Stimulated activated CD4-positive, alpha-beta T cell treated with anti-CD3 and anti-CD28 coated beads, Interleukin-12 subunit alpha, Interleukin-12 subunit beta, amount 100 ng/mL, for 4 hours (primary cell): ENCODE measurements at regions not wholly inside any gene's neighbourhood (a gene's known extent, or its start where the extent isn't known, plus 50 kb on each side); places are given as distances from the start of the nearest gene placed in this dataset.
"Not testable (repeated sequence)": the region's sequence is repeated elsewhere in the genome, so short reads cannot be mapped to it uniquely, and the experiment has no call there.

Experiments
- DNase-seq: peaks from one replicate; pipeline ENCODE4 v3.0.0-alpha.2; 2020

DNA sequence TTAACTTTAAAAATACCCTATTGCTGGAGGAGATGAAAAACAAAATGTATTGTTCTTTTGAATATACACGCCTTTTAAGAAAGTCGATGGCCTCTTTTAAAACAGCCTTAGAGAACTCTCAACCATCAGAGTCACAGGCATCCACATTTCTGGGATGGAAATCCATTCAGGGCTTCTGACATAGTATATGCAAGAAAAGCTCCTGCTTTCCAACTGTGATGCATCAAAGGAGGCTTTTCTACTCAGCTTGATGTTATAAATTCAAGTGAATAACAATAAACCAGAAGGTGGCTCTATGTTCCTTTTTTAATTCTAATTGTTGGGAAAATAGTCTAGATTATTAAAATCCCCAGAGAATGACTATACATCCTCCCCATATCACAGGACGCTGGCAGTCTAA lies 398.8 kb upstream of the CXADR start:
- no peak for DNase-seq

DNA sequence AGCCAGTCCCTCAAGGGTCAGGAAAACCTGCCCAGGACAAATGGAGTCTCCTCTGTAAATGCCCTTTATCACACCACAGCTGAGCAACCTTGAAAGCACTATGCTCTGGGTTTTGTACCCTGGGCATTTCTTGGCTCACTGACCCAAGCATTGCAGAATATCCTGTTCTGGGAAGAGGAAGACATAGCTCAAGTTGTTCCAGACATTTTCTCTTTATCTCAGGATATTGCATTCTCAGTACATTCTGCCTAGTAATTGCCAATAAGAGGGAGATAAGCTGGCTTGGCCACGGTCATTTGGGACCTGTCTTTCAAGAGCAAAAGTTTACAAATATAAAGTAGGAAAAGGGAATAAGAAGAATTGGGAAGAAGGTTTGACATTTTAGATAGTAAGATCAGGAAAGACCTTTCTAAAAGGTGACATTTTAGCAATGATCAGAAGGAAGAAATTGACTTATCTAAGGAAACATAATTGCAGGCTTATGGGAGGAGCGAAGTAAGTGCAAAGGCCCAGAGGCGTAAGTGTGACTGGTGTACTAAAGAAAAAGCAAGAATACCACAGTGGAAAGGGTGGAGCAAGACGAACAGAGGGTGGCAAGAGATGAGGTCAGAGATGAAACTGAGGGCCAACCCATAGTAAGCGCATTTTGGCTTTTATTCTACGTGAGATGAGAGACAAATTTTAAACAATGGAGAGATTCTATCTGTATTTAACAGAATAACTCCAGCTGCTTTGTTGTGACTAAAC lies 394.0 kb upstream of the CXADR start:
- DNase-seq, result no peak

DNA sequence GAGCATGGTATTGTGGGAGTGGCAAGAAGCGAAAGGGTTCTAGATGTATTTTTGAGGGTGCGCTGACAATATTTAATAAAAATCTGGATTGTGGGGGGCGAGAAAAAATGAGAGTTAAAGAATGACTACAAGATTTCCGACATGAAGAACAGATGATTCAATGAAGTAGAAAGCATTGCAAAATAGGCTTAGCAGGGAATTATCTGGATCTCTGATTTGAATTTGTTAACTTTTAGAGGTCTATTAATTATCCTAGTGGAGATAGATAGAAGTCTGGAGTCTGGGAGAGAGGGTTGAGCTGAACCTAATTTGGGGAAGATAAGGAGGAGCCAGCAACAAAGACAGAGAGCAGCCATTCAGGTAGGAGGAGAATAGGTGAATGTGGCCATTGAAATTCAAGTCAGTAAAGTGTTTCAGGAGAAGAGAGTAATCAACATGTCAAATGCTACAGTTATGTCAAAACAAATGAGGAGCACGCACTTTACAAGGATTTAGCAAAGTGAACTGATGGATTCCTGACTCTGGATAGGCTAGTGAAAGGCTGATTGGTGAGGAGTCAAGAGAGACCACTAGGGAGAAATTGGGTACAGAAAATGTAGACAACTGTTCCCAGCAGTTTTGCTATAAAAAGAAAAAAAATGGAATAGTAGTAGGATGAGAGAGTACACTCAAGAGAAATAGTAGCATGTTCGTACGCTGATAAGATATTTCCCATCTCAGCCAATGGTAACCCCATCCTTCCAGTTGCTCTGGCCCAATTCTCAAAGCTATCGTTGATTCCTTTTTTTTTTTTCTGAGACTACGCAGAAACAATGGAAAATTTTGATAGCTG lies 393.2 kb upstream of the CXADR start:
- DNase-seq, result no peak

DNA sequence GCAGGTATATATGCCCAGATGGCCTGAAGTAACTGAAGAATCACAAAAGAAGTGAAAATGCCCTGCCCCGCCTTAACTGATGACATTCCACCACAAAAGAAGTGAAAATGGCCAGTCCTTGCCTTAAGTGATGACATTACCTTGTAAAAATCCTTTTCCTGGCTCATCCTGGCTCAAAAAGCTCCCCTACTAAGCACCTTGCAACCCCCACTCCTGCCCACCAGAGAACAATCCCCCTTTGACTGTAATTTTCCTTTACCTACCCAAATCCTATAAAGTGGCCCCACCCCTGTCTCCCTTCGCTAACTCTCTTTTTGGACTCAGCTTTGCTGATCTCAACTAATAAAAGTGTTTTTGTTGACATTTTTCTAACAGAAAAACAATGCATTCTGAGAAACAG lies 385.4 kb upstream of the CXADR start:
- not testable (repeated sequence) for DNase-seq

DNA sequence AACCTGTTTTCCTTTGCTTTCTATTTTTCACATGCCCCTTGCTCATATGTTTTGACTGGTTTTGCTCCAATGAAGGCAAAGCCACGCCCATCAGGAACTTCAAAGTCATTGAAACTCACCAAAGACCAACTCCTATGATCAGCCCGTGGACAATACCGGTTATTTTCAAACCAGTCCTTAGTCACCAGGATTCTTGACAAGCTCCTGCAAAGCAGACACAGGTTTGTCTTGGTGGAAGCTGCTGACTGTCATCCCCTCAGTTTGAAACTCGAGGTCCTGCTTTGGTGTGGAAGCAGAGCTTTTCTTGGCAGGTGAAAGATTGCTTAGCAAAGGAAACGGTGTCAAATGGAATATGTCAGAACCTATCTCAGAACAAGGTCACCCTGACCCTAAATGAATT lies 384.7 kb upstream of the CXADR start:
- DNase-seq, result no peak

DNA sequence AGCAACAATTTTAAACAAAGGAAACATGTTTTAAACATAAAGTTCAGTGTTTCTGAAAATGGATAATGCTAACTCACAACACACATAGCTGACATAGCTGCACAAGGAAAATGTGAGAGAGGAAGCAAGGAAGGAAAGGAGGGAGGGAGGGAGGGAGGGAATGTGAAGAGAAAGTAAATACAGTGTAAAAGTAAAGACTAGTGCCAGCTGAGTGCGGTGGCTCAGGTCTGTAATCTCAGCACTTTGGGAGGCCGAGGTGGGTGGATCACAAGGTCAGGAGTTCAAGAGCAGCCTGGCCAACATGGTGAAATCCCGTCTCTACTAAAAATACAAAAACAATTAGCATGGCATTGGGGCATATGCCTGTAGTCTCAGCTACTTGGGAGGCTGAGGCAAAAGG lies 373.7 kb upstream of the CXADR start:
- not testable (repeated sequence) for DNase-seq

DNA sequence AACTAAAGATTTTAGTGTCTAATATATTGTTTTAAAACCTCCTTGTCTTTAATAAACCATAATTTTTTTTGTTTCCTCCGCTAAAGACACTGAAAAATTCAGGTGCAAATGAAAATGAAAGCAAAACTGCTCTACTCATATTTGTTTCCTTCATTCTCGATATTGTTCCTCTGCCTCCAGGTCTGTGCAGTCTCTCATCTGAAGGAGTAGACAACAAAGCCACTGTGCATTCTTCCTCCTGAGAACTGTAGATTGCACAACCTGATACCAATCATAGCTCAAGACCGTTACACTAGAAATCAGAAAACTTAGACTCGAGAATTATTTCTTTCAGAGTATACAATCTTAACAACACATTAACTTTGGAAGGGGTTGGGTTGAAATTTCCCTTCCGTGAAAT lies 373.1 kb upstream of the CXADR start:
- DNase-seq, result no peak

DNA sequence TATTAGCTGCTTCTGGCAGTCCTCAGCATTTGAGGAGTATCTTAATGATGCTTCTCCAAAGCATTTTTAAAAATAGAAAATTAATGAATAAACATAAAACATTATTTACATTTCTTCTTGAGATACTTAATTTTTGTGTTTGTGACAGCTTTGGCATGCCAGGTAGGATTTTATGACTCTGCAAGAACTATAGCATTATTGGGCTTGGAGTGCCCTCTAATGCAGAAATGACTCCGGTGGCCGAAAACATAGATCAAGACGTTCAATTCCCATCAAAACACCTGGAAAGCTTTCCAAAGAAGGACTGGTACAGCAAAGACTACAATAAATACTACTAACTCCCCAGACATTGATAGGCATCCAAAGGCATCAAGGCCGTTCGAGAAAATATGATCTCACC lies 366.4 kb upstream of the CXADR start:
- DNase-seq, result no peak

DNA sequence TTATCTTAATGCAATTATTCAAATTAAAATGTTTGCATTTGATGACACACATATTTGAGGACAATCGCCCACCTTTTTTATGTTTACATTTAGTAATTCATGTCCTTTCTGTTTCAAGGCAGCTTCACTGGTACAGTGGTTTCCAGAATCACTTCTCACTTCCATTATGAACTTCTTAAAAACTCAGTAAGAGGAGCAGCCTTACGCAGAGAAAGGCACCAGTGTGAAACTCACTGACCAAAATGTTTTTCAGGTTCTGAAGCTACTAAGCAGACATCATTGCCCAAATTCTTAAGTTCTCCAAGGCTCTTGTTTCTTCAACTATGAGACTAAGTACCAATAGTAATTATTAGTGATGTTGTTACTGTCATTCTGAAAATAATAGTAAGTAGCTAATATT lies 353.1 kb upstream of the CXADR start:
- no peak for DNase-seq

DNA sequence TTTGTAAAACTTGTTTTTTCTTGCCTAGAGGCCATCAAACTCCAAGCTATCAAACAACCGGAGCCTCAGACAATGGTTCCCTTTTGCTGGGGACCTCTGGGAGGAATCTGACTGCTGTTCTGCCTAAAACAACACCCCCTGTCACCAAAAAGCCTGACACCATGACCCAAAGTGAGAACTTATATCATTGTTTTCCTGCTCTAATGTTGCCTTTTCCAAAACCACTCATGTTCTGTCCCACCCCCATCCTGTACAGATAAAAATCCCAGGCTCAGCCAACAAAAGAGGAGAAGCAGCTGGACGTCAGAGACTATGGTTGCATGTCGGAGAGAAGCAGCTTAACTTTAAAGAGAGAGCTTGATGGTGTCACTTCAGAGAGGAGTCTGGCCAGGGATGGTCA lies 327.2 kb upstream of the CXADR start:
- DNase-seq, result no peak

DNA sequence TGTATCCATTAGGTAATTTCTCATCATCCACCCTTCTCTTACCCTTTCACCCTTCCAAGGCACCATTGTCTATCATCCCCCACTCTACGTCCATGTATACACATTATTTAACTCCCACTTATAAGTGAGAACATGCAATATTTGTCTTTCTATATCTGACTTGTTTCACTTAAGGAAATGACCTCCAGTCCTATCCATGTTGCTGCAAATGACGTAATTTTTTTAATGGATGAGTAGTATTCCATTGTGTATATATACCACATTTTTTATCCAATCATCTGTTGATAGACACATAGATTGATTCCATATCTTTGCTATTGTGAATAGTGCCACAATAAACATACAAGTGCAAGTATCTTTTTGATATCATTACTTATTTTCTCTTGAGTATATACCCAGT lies 322.9 kb upstream of the CXADR start:
- no peak for DNase-seq

DNA sequence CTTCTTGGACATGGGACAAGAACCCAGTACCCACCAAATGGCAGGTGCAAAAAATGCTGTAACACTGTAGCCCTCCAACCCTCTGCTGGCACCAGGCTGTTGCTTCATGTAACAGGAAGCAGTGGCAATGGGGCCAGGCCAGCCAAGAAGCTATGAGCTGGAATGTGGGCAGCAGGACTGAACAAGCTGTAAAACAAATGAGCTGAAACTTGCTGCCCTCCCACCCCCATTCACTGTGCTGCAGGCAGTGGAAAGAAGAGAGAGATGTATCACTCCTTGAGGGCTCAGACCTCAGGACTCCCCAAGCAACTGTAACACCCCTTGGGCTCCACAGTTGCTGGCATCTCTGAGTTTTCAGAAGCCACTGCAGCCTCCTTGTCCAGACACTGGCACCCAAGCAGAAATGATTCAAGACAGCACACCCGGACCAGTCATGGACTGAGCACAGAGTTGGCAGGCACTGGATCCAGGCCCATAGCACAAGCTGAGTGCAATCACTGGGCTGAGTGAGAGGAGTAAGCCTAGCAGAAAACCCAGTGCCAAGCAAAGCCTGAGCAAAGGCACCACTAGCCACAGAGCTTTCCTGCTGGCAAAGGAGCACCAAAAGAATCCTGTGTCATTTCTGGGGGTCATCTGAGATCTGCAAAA lies 321.4 kb upstream of the CXADR start:
- no peak for DNase-seq

DNA sequence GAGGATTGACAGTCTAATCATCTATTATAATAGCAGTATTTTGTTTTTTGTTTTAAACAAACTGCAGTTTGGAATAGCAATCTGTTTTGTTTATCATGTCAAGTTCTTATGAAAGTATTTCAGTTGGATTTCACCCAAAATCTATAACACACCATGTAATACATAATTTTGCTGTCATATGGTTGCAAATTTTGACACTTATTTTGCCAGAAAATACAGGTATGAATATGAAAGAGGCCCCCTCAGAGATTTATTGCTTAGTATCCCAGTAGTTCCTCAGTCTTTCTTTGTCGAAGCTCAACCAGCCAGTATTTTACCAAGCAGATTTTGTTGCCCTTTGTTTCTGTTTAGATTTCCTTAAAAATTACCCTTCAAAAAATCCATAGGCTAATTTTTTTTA lies 317.5 kb upstream of the CXADR start:
- DNase-seq, result no peak

DNA sequence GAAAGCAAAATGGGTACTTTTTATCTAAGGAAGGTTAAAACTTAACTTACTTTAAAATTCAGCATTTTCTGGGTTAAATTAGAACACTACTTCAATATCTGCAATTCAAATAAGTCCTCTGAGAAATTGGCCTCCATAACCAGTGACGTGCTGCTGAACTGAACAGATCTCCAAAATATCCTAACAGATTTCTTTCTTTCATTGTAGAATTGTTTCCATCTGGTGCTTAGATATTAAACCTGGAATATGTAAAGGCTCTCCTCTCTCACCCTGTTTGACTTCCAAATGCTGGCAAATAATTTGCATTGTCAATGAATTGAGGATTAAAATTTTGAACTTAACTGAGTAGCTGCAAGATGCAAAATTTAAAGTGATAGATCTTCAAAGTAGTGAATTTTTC lies 316.9 kb upstream of the CXADR start:
- DNase-seq, result no peak

DNA sequence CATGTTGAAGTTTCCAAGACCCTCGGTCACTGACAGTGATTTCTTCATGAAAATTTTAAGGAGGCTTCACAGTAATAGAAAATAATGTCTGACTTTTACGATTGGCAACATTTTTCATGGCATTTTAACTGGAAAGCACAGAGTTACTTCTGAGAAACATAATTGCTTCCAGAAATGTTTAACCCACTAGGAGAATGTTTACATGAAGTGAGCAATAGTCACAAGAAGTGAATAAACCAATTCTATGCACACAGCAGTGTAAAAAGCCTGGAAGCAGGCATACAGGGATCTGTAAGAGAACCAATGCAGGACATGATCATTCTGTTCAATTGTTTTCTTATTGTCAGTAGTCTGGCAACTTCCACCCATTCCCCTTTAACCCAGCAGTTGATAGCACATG lies 316.2 kb upstream of the CXADR start:
- DNase-seq, result no peak

DNA sequence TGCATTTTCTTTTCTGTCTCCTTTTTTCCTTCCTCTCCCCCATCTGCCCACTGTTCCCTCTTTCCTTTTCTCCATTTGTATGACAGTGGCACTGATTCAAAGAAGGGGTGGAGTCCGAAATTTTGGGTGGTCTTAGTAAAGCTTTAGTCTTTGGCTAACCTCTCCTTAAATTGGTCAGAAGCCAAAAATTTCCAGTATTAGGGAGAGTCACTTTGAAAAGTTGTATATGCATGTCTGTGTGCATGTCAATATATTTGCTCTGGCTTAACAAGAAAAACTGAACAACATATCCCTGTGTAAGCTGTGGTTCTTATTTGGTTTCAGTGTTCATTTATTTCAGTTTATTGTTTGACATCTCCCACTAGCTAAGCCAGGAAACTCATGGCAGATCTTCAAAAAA lies 314.8 kb upstream of the CXADR start:
- no peak for DNase-seq

DNA sequence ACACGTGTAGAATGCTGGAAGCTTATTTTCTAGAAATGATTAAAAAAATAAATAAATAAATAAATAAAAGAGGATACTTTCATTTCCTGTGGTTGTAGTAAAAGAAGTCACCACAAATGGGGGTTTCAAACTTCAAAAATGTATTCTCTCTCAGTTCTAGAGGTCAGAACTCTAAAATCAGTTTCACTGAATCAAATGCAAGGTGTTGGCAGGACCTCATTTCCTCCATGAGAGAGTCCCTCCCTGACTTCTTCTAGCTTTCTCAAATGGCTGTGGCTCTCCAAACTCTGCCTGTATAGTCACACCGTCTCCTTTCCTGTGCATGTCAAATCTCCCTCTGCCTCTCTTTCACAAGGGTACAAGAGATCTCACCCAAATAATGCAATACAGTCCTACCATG lies 312.6 kb upstream of the CXADR start:
- DNase-seq, result no peak

DNA sequence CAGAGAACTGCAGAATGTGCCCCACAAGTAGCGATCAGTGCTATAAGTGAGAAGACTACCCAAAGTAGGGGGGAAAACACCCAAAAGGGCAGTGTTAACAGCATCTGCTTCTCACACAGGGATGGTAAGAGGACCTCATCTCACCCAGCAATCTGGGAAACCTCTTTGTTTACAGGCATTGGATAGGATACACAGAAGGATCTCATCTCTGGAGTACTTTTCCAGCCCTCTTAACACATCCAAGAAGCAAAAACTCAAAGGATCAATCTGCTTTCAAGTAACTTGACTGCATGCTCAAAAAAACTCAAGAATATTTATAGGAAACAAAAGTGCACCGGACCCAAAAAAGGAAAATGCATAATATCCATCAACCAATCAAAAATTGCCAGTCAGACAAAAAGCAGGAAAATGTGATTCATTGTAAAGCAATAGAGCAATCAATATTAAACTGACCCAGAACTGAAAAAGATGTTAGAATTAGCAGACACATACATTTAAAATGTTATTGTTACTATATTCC lies 311.0 kb upstream of the CXADR start:
- DNase-seq, result no peak

DNA sequence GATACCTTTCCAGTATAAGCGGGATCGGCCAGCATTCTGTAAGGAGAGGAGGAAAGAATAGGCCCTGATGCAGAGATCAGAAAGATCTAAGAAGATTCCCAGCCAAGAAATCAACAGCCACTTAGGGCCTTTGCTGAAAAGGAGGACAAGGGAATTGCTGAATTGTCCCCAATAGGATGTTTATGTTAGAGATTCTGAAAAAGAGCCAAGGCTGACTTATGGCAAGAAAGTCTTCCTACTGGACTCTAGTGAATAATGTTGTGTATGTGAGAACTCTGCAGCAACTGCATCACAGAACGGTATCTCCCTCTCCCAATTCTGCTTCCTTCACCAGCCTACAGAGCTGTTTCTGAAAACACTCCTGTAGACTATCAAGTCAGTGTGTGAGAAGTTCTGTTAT lies 298.0 kb upstream of the CXADR start:
- DNase-seq, result no peak

DNA sequence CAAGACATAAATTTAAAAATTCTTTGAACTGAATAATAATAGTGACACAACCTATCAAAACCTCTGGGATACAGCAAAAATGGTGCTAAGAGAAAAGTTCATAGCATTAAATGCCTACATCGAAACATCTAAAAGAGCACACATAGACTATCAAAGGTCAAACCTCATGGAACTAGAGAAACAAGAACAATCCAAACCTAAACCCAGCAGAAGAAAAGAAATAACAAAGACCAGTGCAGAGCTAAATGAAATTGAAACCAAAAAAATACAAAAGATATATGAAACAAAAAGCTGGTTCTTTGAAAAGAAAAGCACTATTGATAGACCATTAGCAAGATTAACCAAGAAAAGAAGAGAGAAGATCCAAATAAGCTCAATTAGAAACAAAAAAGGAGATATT lies 293.8 kb upstream of the CXADR start:
- DNase-seq, result not testable (repeated sequence)

DNA sequence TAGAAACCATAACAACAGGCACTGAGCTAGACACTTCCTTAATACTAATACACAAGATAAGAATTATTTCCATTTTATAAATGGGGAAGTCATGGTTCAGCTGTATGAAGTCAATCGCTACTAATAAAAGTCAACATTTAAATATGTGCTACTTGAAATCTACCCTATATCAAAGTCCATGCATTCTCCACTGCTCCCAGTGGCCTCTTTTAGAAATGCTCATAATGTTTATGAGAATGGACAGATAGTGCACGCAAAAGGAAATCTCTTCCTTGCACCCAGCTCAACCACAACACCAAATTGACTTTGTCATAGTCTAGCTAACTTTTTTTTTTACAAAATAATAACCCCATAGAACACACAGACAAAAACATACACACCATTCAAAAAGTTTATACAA lies 281.7 kb upstream of the CXADR start:
- DNase-seq, result no peak

DNA sequence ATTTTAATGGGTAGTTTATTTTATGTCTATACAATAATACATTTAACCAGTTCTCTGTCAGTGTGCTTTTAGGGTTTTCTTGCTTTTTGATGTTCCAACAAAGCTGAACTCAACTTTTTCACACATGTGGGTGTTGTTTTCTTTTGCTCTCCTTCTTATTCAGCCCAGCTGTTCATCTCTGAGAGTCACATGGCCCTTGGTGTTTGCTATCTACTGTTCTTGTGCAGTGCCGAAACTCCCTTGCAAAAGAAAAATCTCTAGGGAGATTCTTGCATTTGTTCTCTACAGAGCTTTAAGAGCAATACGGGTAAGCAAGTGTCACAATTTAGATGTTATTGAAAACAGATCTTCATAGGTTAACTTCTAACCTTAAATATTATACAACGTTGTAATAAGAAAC lies 281.1 kb upstream of the CXADR start:
- DNase-seq, result no peak

DNA sequence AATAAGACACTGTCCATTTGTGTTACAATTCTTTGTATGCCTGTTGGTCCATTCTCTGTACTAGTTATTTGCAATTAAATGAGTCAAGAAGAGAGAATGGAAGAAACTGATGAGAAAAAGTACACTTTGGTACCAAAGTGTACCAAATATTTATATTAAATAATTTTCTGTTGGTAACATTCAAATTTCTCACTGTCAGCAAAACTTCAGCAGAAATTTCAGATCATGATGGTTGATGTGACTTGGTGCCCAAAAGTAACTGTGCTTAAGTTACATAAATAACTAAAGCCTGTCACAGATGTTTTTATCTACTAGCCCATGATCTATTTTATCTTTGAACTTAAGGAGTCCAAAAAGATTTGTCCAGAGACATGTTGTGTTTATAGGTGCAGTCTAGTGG lies 274.4 kb upstream of the CXADR start:
- no peak for DNase-seq

DNA sequence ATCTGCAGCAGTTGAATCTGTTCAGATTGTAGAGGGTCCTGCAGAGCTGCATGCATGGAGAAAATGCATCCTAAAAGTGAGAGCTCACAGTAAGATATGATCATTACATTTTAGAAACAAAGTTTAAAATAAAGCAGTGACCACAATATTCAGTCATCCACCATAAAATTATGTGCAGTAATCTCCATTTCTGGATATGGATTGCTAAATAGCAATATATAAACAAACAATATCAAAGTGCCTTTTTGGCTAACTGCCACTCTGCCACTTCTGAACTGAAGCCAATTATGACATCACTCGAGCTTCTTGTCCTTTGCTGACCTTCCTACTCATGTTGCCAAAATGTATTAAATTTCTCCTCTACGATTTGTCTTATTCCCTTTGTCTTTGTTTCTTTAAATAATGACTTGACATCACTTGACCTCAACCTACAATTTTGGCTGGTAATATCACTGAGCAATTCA lies 262.0 kb upstream of the CXADR start:
- DNase-seq, result no peak
